Mesenchymal stem cell (in vitro differentiated cells and primary cell): ENCODE measurements at regions not wholly inside any gene's neighbourhood (a gene's known extent, or its start where the extent isn't known, plus 50 kb on each side); places are given as distances from the start of the nearest gene placed in this dataset.

ENCODE experiments used
- DNase-seq: peaks from one replicate; pipeline ENCODE4 v3.0.0-alpha.2; 2013
- H2AFZ ChIP-seq: one replicate; pipeline ENCODE4 v1.6.1; 2013; ENCODE audit warnings: low read depth, mild to moderate bottlenecking, control low read depth, inconsistent platforms, low read length, moderate library complexity
- H2AK5ac ChIP-seq: 2 replicates; pipeline ENCODE4 v1.6.1; 2013; ENCODE audit warnings: low read length, moderate library complexity, mild to moderate bottlenecking, inconsistent platforms; ENCODE audit not compliant: severe bottlenecking
- H2BK120ac ChIP-seq: one replicate; pipeline ENCODE4 v1.6.1; 2013; ENCODE audit warnings: low read depth, mild to moderate bottlenecking, inconsistent platforms, low read length, moderate library complexity
- H2BK12ac ChIP-seq, 2 experiments: one replicate each; pipeline ENCODE4 v1.6.1; 2013; ENCODE audit warnings: inconsistent platforms in 2 of 2, low read length in 2 of 2, mild to moderate bottlenecking in 2 of 2, moderate library complexity in 2 of 2, control low read depth in 1 of 2
- H2BK15ac ChIP-seq: one replicate; pipeline ENCODE4 v1.6.1; 2013; ENCODE audit warnings: mild to moderate bottlenecking, low read depth, inconsistent platforms; ENCODE audit not compliant: poor library complexity, severe bottlenecking
- H2BK5ac ChIP-seq: 2 replicates; pipeline ENCODE4 v1.6.1; 2013; ENCODE audit warnings: low read depth, mild to moderate bottlenecking, low read length, control low read depth, inconsistent platforms; ENCODE audit not compliant: poor library complexity, severe bottlenecking
- H3K14ac ChIP-seq, 2 experiments: one replicate each; pipeline ENCODE4 v1.6.1; 2013; ENCODE audit warnings: inconsistent platforms in 2 of 2, low read length in 2 of 2, control low read depth in 1 of 2, mild to moderate bottlenecking in 1 of 2, moderate library complexity in 1 of 2
- H3K18ac ChIP-seq, 2 experiments: one replicate each; pipeline ENCODE4 v1.6.1; 2013; ENCODE audit warnings: inconsistent platforms in 2 of 2, low read length in 2 of 2, control low read depth in 1 of 2, low read depth in 1 of 2, mild to moderate bottlenecking in 1 of 2
- H3K23ac ChIP-seq, 2 experiments: one replicate each; pipeline ENCODE4 v1.6.1; 2013; ENCODE audit warnings: inconsistent platforms in 2 of 2, low read length in 2 of 2, mild to moderate bottlenecking in 2 of 2, moderate library complexity in 2 of 2, control low read depth in 1 of 2
- H3K27ac ChIP-seq: 2 replicates; pipeline ENCODE4 v1.5.1; 2013; ENCODE audit warnings: mild to moderate bottlenecking, moderate library complexity, low read length, control low read depth, inconsistent platforms; ENCODE audit not compliant: poor library complexity, severe bottlenecking
- H3K27me3 ChIP-seq, 2 experiments: 2 replicates each; pipeline versions ENCODE4 v1.6.1 to v1.7.0; 2013; ENCODE audit warnings: low read length in 2 of 2, mild to moderate bottlenecking in 2 of 2, moderate library complexity in 2 of 2, control low read depth in 1 of 2, inconsistent platforms in 1 of 2; ENCODE audit not compliant: control insufficient read depth in 1 of 2, insufficient read depth in 1 of 2
- H3K36me3 ChIP-seq, 2 experiments: 2 replicates each; pipeline versions ENCODE4 v1.6.1 to v1.7.0; 2013; ENCODE audit warnings: low read length in 2 of 2, control low read depth in 1 of 2, inconsistent platforms in 1 of 2, low read depth in 1 of 2, mild to moderate bottlenecking in 1 of 2; ENCODE audit not compliant: insufficient read depth in 2 of 2, control insufficient read depth in 1 of 2
- H3K4ac ChIP-seq, 2 experiments: one replicate each; pipeline ENCODE4 v1.6.1; 2013; ENCODE audit warnings: inconsistent platforms in 2 of 2, low read length in 2 of 2, mild to moderate bottlenecking in 2 of 2, moderate library complexity in 2 of 2, control low read depth in 1 of 2, low read depth in 1 of 2
- H3K4me1 ChIP-seq: 2 replicates; pipeline ENCODE4 v1.6.1; 2013; ENCODE audit warnings: low read depth, low read length, control low read depth; ENCODE audit not compliant: control insufficient read depth, insufficient read depth
- H3K4me2 ChIP-seq: 2 replicates; pipeline ENCODE4 v1.6.1; 2013; ENCODE audit warnings: low read length, mild to moderate bottlenecking, inconsistent platforms; ENCODE audit not compliant: poor library complexity, severe bottlenecking
- H3K4me3 ChIP-seq, 2 experiments: 2 replicates each; pipeline versions ENCODE4 v1.5.1 to v1.7.0; 2013; ENCODE audit warnings: low read length in 2 of 2, mild to moderate bottlenecking in 2 of 2, control low read depth in 1 of 2, low read depth in 1 of 2; ENCODE audit not compliant: insufficient read depth in 1 of 2
- H3K79me1 ChIP-seq: replicated peaks from 2 replicates; pipeline ENCODE4 v1.6.1; 2013; ENCODE audit warnings: mild to moderate bottlenecking, control low read depth, low read length, inconsistent platforms; ENCODE audit not compliant: poor library complexity, severe bottlenecking
- H3K9ac ChIP-seq: 2 replicates; pipeline ENCODE4 v1.7.0; 2013; ENCODE audit warnings: mild to moderate bottlenecking, low read length, moderate library complexity
- H3K9me3 ChIP-seq: 2 replicates; pipeline ENCODE4 v1.7.0; 2013; ENCODE audit warnings: mild to moderate bottlenecking, low read length; ENCODE audit not compliant: control insufficient read depth
- H4K8ac ChIP-seq: one replicate; pipeline ENCODE4 v1.6.1; 2013; ENCODE audit warnings: inconsistent platforms, mild to moderate bottlenecking, low read length, moderate library complexity
- H4K91ac ChIP-seq: one replicate; pipeline ENCODE4 v1.6.1; 2013; ENCODE audit warnings: mild to moderate bottlenecking, low read length, inconsistent platforms
- WGBS: methylation state at CpG from one replicate; pipeline ENCODE4 v1.1.7; 2013; ENCODE audit warnings: mixed read lengths; 5-methylcytosine and 5-hydroxymethylcytosine counted together

- H3K14ac ChIP-seq, result no peak overlapping the region
- peak overlapping the region in 1 of 2 experiments; percentile 34 for H2BK12ac ChIP-seq
- 92% methylated on average over 2 of the region's 2 CpGs for WGBS
- H3K4ac ChIP-seq, result no peak overlapping the region
- no peaks in the 10 kb centered on the region for H3K9me3 ChIP-seq
- peak overlapping the region; percentile 66 for H2BK5ac ChIP-seq
- H3K23ac ChIP-seq, result no peak overlapping the region
- H3K79me1 ChIP-seq, result no peaks in the 10 kb centered on the region
- H3K9ac ChIP-seq, result no peak overlapping the region
- no peak overlapping the region for H4K8ac ChIP-seq
- H2BK15ac ChIP-seq, result no peak overlapping the region
- H2AK5ac ChIP-seq, result peak overlapping the region; percentile 94
- H4K91ac ChIP-seq, result no peak overlapping the region
- no peak overlapping the region for H2BK120ac ChIP-seq
- no peaks in the 10 kb centered on the region for H3K27me3 ChIP-seq
- H3K36me3 ChIP-seq, result no peaks in the 10 kb centered on the region
- peaks cover 12% of the 10 kb centered on the region for H3K4me1 ChIP-seq
- H3K4me2 ChIP-seq, result no peak overlapping the region
- H3K27ac ChIP-seq, result peak overlapping the region; percentile 76
- H3K4me3 ChIP-seq, result no peak overlapping the region
- no peak overlapping the region for H3K18ac ChIP-seq
- DNase-seq, result no peak
- H2AFZ ChIP-seq, result no peak overlapping the region
These were observed 163.4 kb upstream of the BDNF start for GRCh38 chr11:27863637-27864036.

- WGBS, result 60% methylated on average over 4 of the region's 4 CpGs
- Histone ChIP-seq H4K91ac (no peak overlapping the region), H2BK120ac (no peak overlapping the region), H2BK5ac (no peak overlapping the region), H3K4me3 (peak overlapping the region in 1 of 2 experiments; percentile 25), H2AK5ac (no peak overlapping the region), H3K36me3 (no peaks in the 10 kb centered on the region), H3K23ac (no peak overlapping the region), H3K27me3 (no peaks in the 10 kb centered on the region), H3K14ac (no peak overlapping the region), H3K4ac (no peak overlapping the region), H3K9ac (peak overlapping the region; percentile 62), H2BK12ac (no peak overlapping the region), H3K27ac (peak overlapping the region; percentile 77), H3K79me1 (no peaks in the 10 kb centered on the region), H3K4me2 (no peak overlapping the region), H3K18ac (no peak overlapping the region), H3K9me3 (no peaks in the 10 kb centered on the region), H2AFZ (no peak overlapping the region), H2BK15ac (no peak overlapping the region), H4K8ac (no peak overlapping the region), H3K4me1 (peaks cover 12% of the 10 kb centered on the region)
- peak; percentile 91 for DNase-seq
These were observed 161.6 kb upstream of the BDNF start for GRCh38 chr11:27861706-27862430.

GRCh38 chr11:27860811-27861210 lies 160.6 kb upstream of the BDNF start:
- Histone ChIP-seq H3K14ac (no peak overlapping the region), H3K4me3 (no peak overlapping the region), H3K18ac (no peak overlapping the region), H3K27me3 (no peaks in the 10 kb centered on the region), H3K79me1 (no peaks in the 10 kb centered on the region), H3K23ac (no peak overlapping the region), H4K91ac (no peak overlapping the region), H2BK15ac (no peak overlapping the region), H3K4ac (no peak overlapping the region), H3K9me3 (no peaks in the 10 kb centered on the region), H2BK5ac (peak overlapping the region; percentile 22), H2AK5ac (peak overlapping the region; percentile 76), H2AFZ (no peak overlapping the region), H2BK120ac (no peak overlapping the region), H3K4me1 (peaks cover 12% of the 10 kb centered on the region), H3K27ac (no peak overlapping the region), H4K8ac (no peak overlapping the region), H3K9ac (peak overlapping the region; percentile 62), H2BK12ac (no peak overlapping the region), H3K36me3 (no peaks in the 10 kb centered on the region), H3K4me2 (no peak overlapping the region)
- 88% methylated on average over 1 of the region's 2 CpGs for WGBS
- DNase-seq, result no peak

- Histone ChIP-seq H3K4me1 (peaks cover 2% of the 10 kb centered on the region), H3K18ac (no peak overlapping the region), H3K4me3 (no peak overlapping the region), H3K27me3 (no peaks in the 10 kb centered on the region), H2BK5ac (no peak overlapping the region), H3K4me2 (no peak overlapping the region), H3K14ac (no peak overlapping the region), H4K8ac (no peak overlapping the region), H3K23ac (no peak overlapping the region), H4K91ac (no peak overlapping the region), H2AFZ (no peak overlapping the region), H2BK120ac (no peak overlapping the region), H2AK5ac (no peak overlapping the region), H2BK15ac (no peak overlapping the region), H3K9ac (no peak overlapping the region), H2BK12ac (no peak overlapping the region), H3K4ac (no peak overlapping the region), H3K9me3 (no peaks in the 10 kb centered on the region), H3K27ac (no peak overlapping the region), H3K79me1 (no peaks in the 10 kb centered on the region), H3K36me3 (no peaks in the 10 kb centered on the region)
- no peak for DNase-seq
- WGBS, result 96% methylated on average over 2 of the region's 3 CpGs
These were observed 158.6 kb upstream of the BDNF start for GRCh38 chr11:27858866-27859265.
